ENCODE measurements at regions not wholly inside any gene's neighbourhood (a gene's known extent, or its start where the extent isn't known, plus 50 kb on each side); places are given as distances from the start of the nearest gene placed in this dataset.

- no peak for TF ChIP-seq CTCF (IDR thresholded peaks at IDR 0.05; ENCODE audit: poor library complexity)
- no peak for TF ChIP-seq EZH2 (IDR thresholded peaks at IDR 0.05; ENCODE audit: borderline replicate concordance)
- no peak for TF ChIP-seq EZH2phosphoT487 (IDR thresholded peaks at IDR 0.05; ENCODE audit: low read depth, severe bottlenecking, unreplicated experiment)
Observed at GRCh38 chr11:122031813-122032212, 84.2 kb downstream of the BLID start.

All from hepatocyte (in vitro differentiated cells).